Jurkat, Clone E6-1 (cell line): ENCODE measurements at regions not wholly inside any gene's neighbourhood (a gene's known extent, or its start where the extent isn't known, plus 50 kb on each side); places are given as distances from the start of the nearest gene placed in this dataset.

ENCODE experiments used
- DNase-seq: peaks from one replicate; pipeline ENCODE4 v3.0.0-alpha.2; 2011; ENCODE audit warnings: low read depth, low spot score
- H3K4me3 ChIP-seq: 2 replicates; pipeline ENCODE4 v1.5.1; 2011; ENCODE audit warnings: mild to moderate bottlenecking, low read length, control low read depth, moderate library complexity

GRCh38 chr1:239228451-239228850 lies 157.9 kb upstream of the CHRM3 start:
- no peak for DNase-seq
- no peak overlapping the region for H3K4me3 ChIP-seq

DNA sequence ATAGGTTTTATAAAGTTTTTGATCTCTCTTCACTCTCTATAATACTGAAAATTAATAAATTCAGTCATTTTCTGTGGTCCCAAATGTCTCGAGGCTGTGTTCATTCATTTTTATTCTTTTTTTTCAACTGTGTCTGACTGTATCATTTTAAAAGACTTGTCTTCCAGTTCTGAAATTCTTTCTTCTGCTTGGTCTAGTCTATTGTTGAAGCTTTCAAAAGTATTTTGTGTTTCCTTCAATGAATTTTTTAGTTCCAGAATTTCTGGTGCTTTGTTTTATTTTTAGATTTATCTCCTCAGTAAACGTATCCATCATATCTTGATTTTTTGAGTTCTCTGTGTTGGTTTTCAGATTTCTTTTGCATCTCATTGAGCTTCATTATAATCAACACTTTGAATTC lies 161.0 kb upstream of the CHRM3 start:
- DNase-seq = no peak
- H3K4me3 ChIP-seq = no peak overlapping the region

DNA sequence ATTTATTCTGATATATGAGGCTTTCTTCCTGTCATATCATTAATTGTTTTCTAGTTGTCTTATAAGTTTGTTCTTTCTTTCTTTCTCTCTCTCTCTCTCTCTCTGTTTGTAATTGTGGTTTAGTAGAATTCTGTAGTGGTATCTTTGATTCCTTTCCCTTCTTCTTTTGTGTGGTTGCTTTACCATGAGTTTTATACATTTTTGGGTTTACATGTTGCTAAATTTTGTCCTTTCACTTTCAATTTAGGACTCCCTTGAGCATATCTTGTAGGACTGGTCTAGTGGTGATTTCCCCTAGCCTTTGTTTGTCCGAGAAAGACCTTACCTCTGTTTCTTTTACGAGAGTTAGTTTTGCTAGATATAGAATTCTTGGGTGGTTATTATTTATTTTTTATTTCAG lies 162.3 kb upstream of the CHRM3 start:
- DNase-seq = no peak
- H3K4me3 ChIP-seq = no peak overlapping the region

DNA sequence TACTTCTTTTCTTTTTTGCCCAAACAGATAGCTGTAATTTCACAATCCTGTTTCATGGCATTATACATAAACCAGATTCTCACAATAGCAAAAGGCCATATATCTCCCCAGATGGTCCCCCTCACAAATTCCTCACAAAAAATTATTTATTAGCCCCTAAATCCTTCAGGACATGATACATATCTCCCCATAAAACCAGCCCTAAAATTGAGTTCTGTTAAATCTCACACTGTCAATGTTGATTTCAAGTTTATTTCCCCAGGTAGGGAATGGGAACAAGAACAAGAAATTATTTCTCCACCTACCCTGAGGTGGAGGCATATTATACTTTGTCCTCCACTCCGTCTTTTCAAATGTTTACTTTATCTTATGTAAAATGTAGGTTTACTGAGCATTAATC lies 163.4 kb upstream of the CHRM3 start:
- no peak overlapping the region for H3K4me3 ChIP-seq
- no peak for DNase-seq

DNA sequence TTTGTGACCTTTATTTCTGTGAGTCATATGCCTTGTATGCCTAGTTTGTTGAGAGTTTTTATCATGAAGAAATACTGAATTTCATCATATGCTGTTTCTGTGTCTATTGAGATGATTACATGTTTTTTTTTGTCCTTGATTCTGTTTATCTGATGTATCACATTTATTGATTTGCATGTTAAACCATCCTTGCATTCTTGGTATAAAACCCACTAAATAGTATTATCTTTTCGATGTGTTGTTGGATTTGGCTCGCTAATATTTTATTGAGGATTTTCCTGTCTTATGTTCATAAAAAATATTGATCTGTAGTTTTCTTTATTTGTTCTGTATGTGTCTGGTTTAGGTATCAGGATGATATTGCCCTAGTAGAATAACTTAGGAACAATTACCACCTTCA lies 164.7 kb upstream of the CHRM3 start:
- DNase-seq = no peak
- no peak overlapping the region for H3K4me3 ChIP-seq

GRCh38 chr1:239219679-239220078 lies 166.7 kb upstream of the CHRM3 start:
- no peak overlapping the region for H3K4me3 ChIP-seq
- no peak for DNase-seq

DNA sequence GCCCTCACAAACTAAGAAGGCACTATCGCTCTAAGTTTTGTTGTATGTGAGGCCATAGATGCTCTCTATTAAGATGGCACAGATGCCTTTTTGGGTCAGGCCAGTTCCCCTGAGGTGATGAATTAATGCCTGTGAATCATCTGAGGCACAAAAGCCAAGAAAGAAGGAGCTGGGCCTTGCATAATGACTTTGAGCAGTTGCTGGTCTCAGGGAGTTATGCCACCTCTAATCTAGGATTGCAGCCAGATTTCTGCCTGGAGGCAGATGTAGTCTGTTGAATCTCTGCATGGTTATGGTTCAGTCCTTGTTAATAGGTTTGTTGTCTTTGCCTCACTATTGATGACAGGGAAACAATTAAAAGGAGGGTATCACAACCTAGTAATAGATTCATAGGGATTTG lies 168.1 kb upstream of the CHRM3 start:
- no peak for DNase-seq
- H3K4me3 ChIP-seq = no peak overlapping the region

- no peak overlapping the region for H3K4me3 ChIP-seq
- DNase-seq = no peak
Observed at GRCh38 chr1:239212811-239213220, 173.6 kb upstream of the CHRM3 start.

DNA sequence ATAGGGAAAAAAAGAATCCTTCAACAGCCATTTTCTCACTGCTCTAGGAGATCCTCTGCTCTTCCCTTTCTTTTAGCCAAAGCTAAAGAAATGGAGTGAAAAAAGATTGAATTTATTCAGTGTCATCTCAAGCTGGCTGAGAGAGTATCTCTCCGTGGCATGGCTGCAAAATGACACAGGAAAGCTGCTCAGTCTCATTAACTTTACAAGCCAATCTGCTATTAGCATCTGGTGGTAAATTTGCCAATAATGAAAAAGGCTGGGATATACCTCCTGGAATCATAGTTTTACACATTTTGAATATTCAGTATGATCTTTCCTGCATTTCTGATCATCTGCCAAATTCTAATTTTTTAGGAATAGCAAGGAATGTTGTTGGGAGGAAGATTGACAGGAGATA lies 176.8 kb upstream of the CHRM3 start:
- no peak for DNase-seq
- H3K4me3 ChIP-seq = no peak overlapping the region

- H3K4me3 ChIP-seq = no peak overlapping the region
- DNase-seq = no peak
Observed at GRCh38 chr1:239204401-239204800, 182.0 kb upstream of the CHRM3 start.

GRCh38 chr1:239197871-239198270 lies 188.5 kb upstream of the CHRM3 start:
- no peak for DNase-seq
- no peak overlapping the region for H3K4me3 ChIP-seq

- no peak overlapping the region for H3K4me3 ChIP-seq
- no peak for DNase-seq
Observed at GRCh38 chr1:239189998-239190512, 196.3 kb upstream of the CHRM3 start.

DNA sequence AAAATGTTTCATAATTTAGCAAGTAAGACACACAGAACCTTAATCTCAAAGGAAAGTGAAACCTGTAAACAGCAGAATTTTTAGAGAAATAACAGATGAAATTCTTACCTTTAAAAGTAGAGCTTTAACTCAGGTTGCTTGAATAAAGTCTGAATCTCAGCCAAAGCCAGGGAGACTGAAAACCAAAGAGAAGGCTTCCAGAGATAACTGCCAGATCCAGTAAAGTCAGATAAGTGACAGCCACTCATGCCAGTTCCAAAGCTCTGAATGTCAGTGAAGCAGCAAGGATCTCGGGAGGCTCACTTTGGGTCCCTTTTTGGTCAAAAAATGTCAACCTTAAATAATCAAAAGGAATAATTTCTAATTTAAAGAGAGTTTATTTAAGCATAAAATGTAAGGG lies 199.9 kb upstream of the CHRM3 start:
- no peak overlapping the region for H3K4me3 ChIP-seq
- DNase-seq = no peak

GRCh38 chr1:239185245-239185619 lies 201.1 kb upstream of the CHRM3 start:
- H3K4me3 ChIP-seq = no peak overlapping the region
- no peak for DNase-seq

- no peak for DNase-seq
Observed at GRCh38 chr1:239184561-239185244, 201.7 kb upstream of the CHRM3 start.

DNA sequence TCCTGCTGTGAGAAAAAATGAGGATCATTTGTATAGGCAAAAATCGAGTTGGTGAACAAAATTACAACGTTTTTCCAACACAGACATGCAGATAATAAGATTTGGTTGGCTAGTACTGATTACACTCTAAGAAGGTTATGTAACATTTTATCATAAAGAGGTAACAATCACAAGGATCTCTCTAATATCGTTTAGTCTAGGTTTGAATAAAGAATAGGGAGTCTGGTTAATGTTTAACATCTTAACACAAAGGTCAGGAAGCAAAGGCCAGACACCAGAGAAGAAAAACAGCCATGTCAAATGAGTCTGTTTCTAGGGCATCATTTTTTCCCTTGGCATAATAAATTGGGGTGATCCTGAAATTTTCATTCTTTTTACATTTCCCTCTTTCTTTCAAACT lies 207.4 kb upstream of the CHRM3 start:
- no peak overlapping the region for H3K4me3 ChIP-seq
- no peak for DNase-seq

More at GRCh38 chr1:239184561-239185244, 201.7 kb upstream of the CHRM3 start:
- no peak overlapping the region for H3K4me3 ChIP-seq

DNA sequence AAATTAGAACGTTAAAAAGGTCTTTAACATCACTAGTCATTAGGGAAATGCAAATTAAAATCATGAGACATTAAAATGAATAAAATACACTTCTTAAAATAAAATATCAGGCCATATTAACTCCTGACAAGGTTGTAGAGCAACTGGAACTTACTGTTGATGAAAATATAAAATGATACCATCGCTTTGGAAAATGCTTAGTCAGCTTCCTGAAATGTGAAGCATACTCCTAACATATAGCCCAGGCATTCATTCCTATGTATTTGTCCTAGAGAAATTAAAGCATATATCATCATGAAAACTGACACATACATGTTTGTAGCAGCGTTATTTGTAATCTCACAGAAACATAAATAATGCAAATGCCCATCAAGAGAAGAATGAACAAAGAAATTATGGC lies 211.5 kb upstream of the CHRM3 start:
- no peak for DNase-seq
- no peak overlapping the region for H3K4me3 ChIP-seq

- DNase-seq = no peak
- H3K4me3 ChIP-seq = no peak overlapping the region
Observed at GRCh38 chr1:239170828-239171227, 215.5 kb upstream of the CHRM3 start.

DNA sequence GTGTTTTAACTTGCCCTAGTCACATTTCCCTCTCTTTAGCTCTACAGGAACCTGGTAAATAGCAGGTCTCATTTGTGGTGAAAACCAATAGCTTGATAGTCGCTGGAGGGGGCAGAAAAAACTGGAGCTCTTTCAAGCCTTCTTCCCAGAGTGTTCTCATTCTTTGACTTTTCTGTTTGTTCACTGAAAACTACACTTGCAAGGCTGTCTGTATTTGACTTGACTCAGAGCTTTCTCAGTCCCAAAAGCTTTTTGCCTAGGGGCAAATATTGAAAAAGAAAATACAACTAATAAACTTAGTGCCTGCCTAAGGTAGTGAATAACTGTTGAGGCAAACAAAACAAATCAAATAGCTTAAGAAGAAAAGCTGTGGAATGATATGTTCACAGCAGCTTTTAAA lies 217.1 kb upstream of the CHRM3 start:
- no peak for DNase-seq
- H3K4me3 ChIP-seq = no peak overlapping the region

GRCh38 chr1:239164451-239165180 lies 221.8 kb upstream of the CHRM3 start:
- H3K4me3 ChIP-seq = no peak overlapping the region
- no peak for DNase-seq
